ENCODE measurements at regions not wholly inside any gene's neighbourhood (a gene's known extent, or its start where the extent isn't known, plus 50 kb on each side); places are given as distances from the start of the nearest gene placed in this dataset.

- POLR2A ChIA-PET: no interaction called here
- no TSS peak for BruUV-seq (replicated peaks)
- H3K27ac ChIP-seq (ENCODE audit: low read length): peak overlapping the region; percentile 84
- intact Hi-C loops (cut with micrococcal nuclease; ENCODE audit: unreplicated experiment) (no loop called here), in situ Hi-C loops (cut with HindIII; ENCODE audit: low pct_unique_long_range_greater_than_20kb, low sequenced_read_pairs) (no loop called here)
- H3K4me3 ChIP-seq (ENCODE audit: low read depth in 2 of 2, low read length in 2 of 2): peak overlapping the region; percentile 84 to 90
- peak; percentile 95 for ATAC-seq
- peaks cover 10% of the 10 kb centered on the region; the same call in 1 of the 2 replicates for H3K4me1 ChIP-seq (ENCODE audit: control insufficient read depth, insufficient read depth, low read length)
- H3K9me3 ChIP-seq (ENCODE audit: control insufficient read depth, insufficient read depth, low read depth, low read length): no peaks in the 10 kb centered on the region
- TF ChIP-seq POLR2AphosphoS5 (IDR thresholded peaks at IDR 0.05; ENCODE audit: low read depth, low read length) (no peak), SIN3A (IDR thresholded peaks at IDR 0.05; ENCODE audit: borderline replicate concordance, insufficient read depth, low read depth, low read length) (peak; percentile 76; the same call in 1 of the 2 replicates)
- no peaks in the 10 kb centered on the region for H3K27me3 ChIP-seq (ENCODE audit: control insufficient read depth, insufficient read depth, low read length)
- DNase-seq (ENCODE audit: low read depth, low spot score): no peak
- CTCF ChIA-PET: interaction anchor here (0.8 kb wide), 1 partner anchor 525 kb away, joined by 3 read pairs; no protein-coding TSS in a partner anchor
- no peaks in the 10 kb centered on the region for H3K36me3 ChIP-seq (ENCODE audit: control insufficient read depth, insufficient read depth, low read length)
These were observed 650.8 kb upstream of the DIPK2B start for GRCh38 chrX:45851434-45851991.

- TF ChIP-seq TCF7L2 (IDR thresholded peaks at IDR 0.05; ENCODE audit: low read depth, low read length): no peak
- TF ChIP-seq SIN3A (IDR thresholded peaks at IDR 0.05; ENCODE audit: borderline replicate concordance, insufficient read depth, low read depth, low read length): no peak
- no peak for TF ChIP-seq POLR2AphosphoS5 (IDR thresholded peaks at IDR 0.05; ENCODE audit: low read depth, low read length)
- TF ChIP-seq CTCF (IDR thresholded peaks at IDR 0.05): no peak
- TF ChIP-seq REST (IDR thresholded peaks at IDR 0.05; ENCODE audit: insufficient read depth in 1 of 2, low read depth in 2 of 2, low read length in 1 of 2): no peak
- intact Hi-C loops (cut with micrococcal nuclease; ENCODE audit: unreplicated experiment): no loop called here
- CTCF ChIA-PET: interaction anchor here (0.7 kb wide), 1 partner anchor 371 kb away, joined by 7 read pairs; no protein-coding TSS in a partner anchor
These were observed 650.2 kb upstream of the DIPK2B start for GRCh38 chrX:45850775-45851433.

More at GRCh38 chrX:45850775-45851433, 650.2 kb upstream of the DIPK2B start:
- DNase-seq (ENCODE audit: low read depth, low spot score) (no peak), ATAC-seq (peak; percentile 72)
- Histone ChIP-seq H3K27ac (ENCODE audit: low read length) (peak overlapping the region; percentile 93), H3K27me3 (ENCODE audit: control insufficient read depth, insufficient read depth, low read length) (no peaks in the 10 kb centered on the region), H3K36me3 (ENCODE audit: control insufficient read depth, insufficient read depth, low read length) (no peaks in the 10 kb centered on the region; the same call in 1 of the 2 replicates), H3K9me3 (ENCODE audit: control insufficient read depth, insufficient read depth, low read depth, low read length) (no peaks in the 10 kb centered on the region), H3K4me1 (ENCODE audit: control insufficient read depth, insufficient read depth, low read length) (peaks cover 10% of the 10 kb centered on the region; the same call in 1 of the 2 replicates), H3K4me3 (ENCODE audit: low read depth in 2 of 2, low read length in 2 of 2) (peak overlapping the region; percentile 84 to 90)
- POLR2A ChIA-PET: no interaction called here
- in situ Hi-C loops (cut with HindIII; ENCODE audit: low pct_unique_long_range_greater_than_20kb, low sequenced_read_pairs): no loop called here
- BruUV-seq (replicated peaks): no TSS peak

Measured in Panc1 (cell line).